Endothelial cell of umbilical vein (primary cell): ENCODE measurements at regions not wholly inside any gene's neighbourhood (a gene's known extent, or its start where the extent isn't known, plus 50 kb on each side); places are given as distances from the start of the nearest gene placed in this dataset.
A peak's percentile ranks its signal among the peaks of the same experiment; 100 is the strongest.

Source experiments
- BruUV-seq: library from RNA; stranded (reverse); fragments of 400-500 nt; replicated peaks from 2 replicates; lab custom pipeline; 2021; lab: Mats Ljungman, UMichigan
- CTCF ChIA-PET: fragments of 300-600, 350-600 bp; sonication (Branson Sonifier 250); formaldehyde crosslinking; loops from one replicate; lab custom pipeline; 2021; ENCODE audit warnings: antibody characterized with exemption, inconsistent platforms; lab: Charles Lee
- POLR2A ChIA-PET: fragments of 300-600, 350-600 bp; sonication (Branson Sonifier 250); formaldehyde crosslinking; loops from one replicate; lab custom pipeline; 2021; ENCODE audit warnings: antibody characterized with exemption, inconsistent platforms; lab: Charles Lee
- DNase-seq: peaks from one replicate; pipeline ENCODE4 v3.0.0-alpha.2; 2011; ENCODE audit warnings: low read depth, low spot score
- FAIRE-seq: peaks from 2 replicates; lab custom pipeline; 2011; peaks lifted over from hg19 to GRCh38; lab: Jason Lieb, UNC
- H2AFZ ChIP-seq: 2 replicates; pipeline ENCODE4 v1.6.0; 2012; ENCODE audit warnings: low read depth, low read length, control low read depth, inconsistent platforms
- H3K27ac ChIP-seq: 2 replicates; pipeline ENCODE4 v1.5.1; 2011; ENCODE audit warnings: low read depth, mild to moderate bottlenecking, control low read depth, low read length, moderate library complexity; ENCODE audit not compliant: insufficient read depth
- H3K27me3 ChIP-seq, 2 experiments: 2 replicates each; pipeline versions ENCODE4 v1.6.0 to v1.6.1; 2011; ENCODE audit warnings: low read length in 2 of 2, mixed read lengths in 1 of 2; ENCODE audit not compliant: control insufficient read depth in 2 of 2, insufficient read depth in 2 of 2
- H3K36me3 ChIP-seq, 2 experiments: 2 replicates in 1 of 2; 3 replicates in 1 of 2; pipeline ENCODE4 v1.5.1; 2011; ENCODE audit warnings: low read length in 2 of 2, mild to moderate bottlenecking in 1 of 2, moderate library complexity in 1 of 2; ENCODE audit not compliant: control insufficient read depth in 2 of 2, insufficient read depth in 2 of 2; ENCODE audit errors: extremely low read depth in 1 of 2
- H3K4me1 ChIP-seq: 3 replicates; pipeline ENCODE4 v1.5.1; 2011; ENCODE audit warnings: mild to moderate bottlenecking, low read length; ENCODE audit not compliant: control insufficient read depth, insufficient read depth; ENCODE audit errors: extremely low read depth
- H3K4me2 ChIP-seq: 2 replicates; pipeline ENCODE4 v1.6.1; 2011; ENCODE audit warnings: low read length, control low read depth, mixed read lengths; ENCODE audit not compliant: insufficient read depth
- H3K4me3 ChIP-seq, 3 experiments: fragments of 200-600 bp in 1 of 3; sonication (generic), shearing (Covaris generic) in 1 of 3; replicated peaks in 1 of 3; 2 replicates each; pipeline ENCODE4 v1.5.1; 2011 to 2016; ENCODE audit warnings: control low read depth in 3 of 3, low read length in 3 of 3, mild to moderate bottlenecking in 2 of 3, inconsistent platforms in 1 of 3, low read depth in 1 of 3, moderate library complexity in 1 of 3; ENCODE audit not compliant: insufficient read depth in 1 of 3
- H3K79me2 ChIP-seq: 2 replicates; pipeline ENCODE4 v1.6.0; 2012; ENCODE audit warnings: low read length, inconsistent platforms; ENCODE audit not compliant: control insufficient read depth, insufficient read depth
- H3K9ac ChIP-seq: replicated peaks from 2 replicates; pipeline ENCODE3; 2011; ENCODE audit warnings: low read length, control low read depth; ENCODE audit not compliant: insufficient read depth; ENCODE audit errors: extremely low read depth
- H3K9me1 ChIP-seq: replicated peaks from 3 replicates; pipeline ENCODE4 v1.6.0; 2011; ENCODE audit warnings: mild to moderate bottlenecking, low read length; ENCODE audit not compliant: control insufficient read depth, insufficient read depth; ENCODE audit errors: extremely low read depth
- H3K9me3 ChIP-seq: replicated peaks from 2 replicates; pipeline ENCODE4 v1.5.1; 2012; ENCODE audit warnings: low read length, inconsistent platforms; ENCODE audit not compliant: control insufficient read depth, insufficient read depth
- H4K20me1 ChIP-seq: replicated peaks from 2 replicates; pipeline ENCODE3; 2011; ENCODE audit warnings: mild to moderate bottlenecking, low read length; ENCODE audit not compliant: control insufficient read depth, insufficient read depth; ENCODE audit errors: extremely low read depth
- CTCF ChIP-seq, 2 donors: IDR thresholded peaks; 1 replicate in 1 of 2; 2 replicates in 1 of 2; pipeline ENCODE4 v1.5.1; 2011; ENCODE audit warnings: low read length in 2 of 2, mild to moderate bottlenecking in 2 of 2, moderate library complexity in 2 of 2, control low read depth in 1 of 2, inconsistent platforms in 1 of 2, low read depth in 1 of 2; ENCODE audit not compliant: insufficient read depth in 1 of 2; ENCODE audit errors: extremely low read depth in 1 of 2
- EZH2 ChIP-seq: IDR thresholded peaks from 2 replicates; pipeline ENCODE4 v1.6.1; 2012; ENCODE audit warnings: borderline replicate concordance, low read depth, mild to moderate bottlenecking, moderate library complexity, low read length, inconsistent platforms; ENCODE audit not compliant: severe bottlenecking
- FOS ChIP-seq: IDR thresholded peaks from 2 replicates; pipeline ENCODE4 v1.6.1; 2011; ENCODE audit warnings: mild to moderate bottlenecking, low read length, moderate library complexity, borderline replicate concordance; ENCODE audit not compliant: insufficient read depth
- GATA2 ChIP-seq: IDR thresholded peaks from 2 replicates; pipeline ENCODE4 v1.7.0; 2011; ENCODE audit warnings: low read depth, mild to moderate bottlenecking, moderate library complexity, mixed read lengths, low read length; ENCODE audit not compliant: insufficient read length, insufficient read depth
- JUN ChIP-seq: IDR thresholded peaks from 2 replicates; pipeline ENCODE4 v1.6.1; 2011; ENCODE audit warnings: borderline replicate concordance, low read depth; ENCODE audit not compliant: insufficient read length, insufficient read depth
- MAX ChIP-seq: IDR thresholded peaks from 2 replicates; pipeline ENCODE4 v1.6.1; 2011; ENCODE audit not compliant: insufficient read depth, insufficient read length
- MYC ChIP-seq: IDR thresholded peaks from one replicate; pipeline ENCODE4 v1.6.1; 2011; ENCODE audit warnings: mild to moderate bottlenecking, low read depth, low read length
- POLR2A ChIP-seq: IDR thresholded peaks from 2 replicates; pipeline ENCODE4 v1.6.1; 2012; ENCODE audit warnings: low read depth, mild to moderate bottlenecking, control low read depth, low read length
- POLR2AphosphoS5 ChIP-seq: IDR thresholded peaks from 2 replicates; pipeline ENCODE4 v1.6.1; 2012; ENCODE audit warnings: low read depth, mild to moderate bottlenecking, control low read depth, low read length, moderate library complexity; ENCODE audit not compliant: insufficient read depth
- dilution Hi-C: fragments of 300-500 bp; cut with MboI; formaldehyde crosslinking; loops from one replicate; pipeline ENCODE4 v1.15.0; 2019; ENCODE audit warnings: low sequenced_read_pairs; ENCODE audit not compliant: extremely low pct_ligation_motif_present
- intact Hi-C: fragments of 100-400 bp; cut with micrococcal nuclease; formaldehyde crosslinking; loops from one replicate; pipeline ENCODE4 v1.10.0; 2022

GRCh38 chr2:215527736-215528135 is 91.9 kb upstream of the FN1 start:
- Histone ChIP-seq H3K27ac (peak overlapping the region; percentile 99), H3K9ac (peak overlapping the region; percentile 60), H3K79me2 (no peaks in the 10 kb centered on the region), H3K27me3 (no peaks in the 10 kb centered on the region), H3K9me3 (no peaks in the 10 kb centered on the region), H3K4me1 (peaks cover 42% of the 10 kb centered on the region), H3K9me1 (no peaks in the 10 kb centered on the region), H3K4me3 (no peak overlapping the region), H3K4me2 (peak overlapping the region; percentile 51), H3K36me3 (no peaks in the 10 kb centered on the region), H2AFZ (peak overlapping the region; percentile 38), H4K20me1 (no peaks in the 10 kb centered on the region)
- TF ChIP-seq CTCF (IDR thresholded peaks at IDR 0.05; ENCODE audit: extremely low read depth in 1 of 2, insufficient read depth in 1 of 2, low read depth in 1 of 2, low read length in 2 of 2) = no peak
- no peak for TF ChIP-seq MAX
- no peak for TF ChIP-seq FOS
- no peak for TF ChIP-seq EZH2
- TF ChIP-seq GATA2 = no peak
- TF ChIP-seq MYC = no peak
- TF ChIP-seq POLR2AphosphoS5 = no peak
- TF ChIP-seq JUN = no peak
- TF ChIP-seq POLR2A = no peak
- no peak for DNase-seq
- FAIRE-seq = no peak
- ChIA-PET CTCF (interaction anchor here (0.6 to 2.0 kb wide), 5 partner anchors 13 to 23 kb away, joined by 3 to 6 read pairs (median 3); no protein-coding TSS in a partner anchor), POLR2A (no interaction called here)
- intact Hi-C loops (loop anchor here (1.0 to 2.0 kb wide), 8 partner anchors 67 to 393 kb away; partner anchors contain the start of gene FN1), dilution Hi-C loops (no loop called here)
- no TSS peak for BruUV-seq
